NCI-H524 (cell line): ENCODE measurements at regions not wholly inside any gene's neighbourhood (a gene's known extent, or its start where the extent isn't known, plus 50 kb on each side); places are given as distances from the start of the nearest gene placed in this dataset.

Experiments used
- DNase-seq, 2 experiments: peaks; one replicate each; lab custom pipeline; 2025; lab: John Stamatoyannopoulos, UW

GRCh38 chr13:90070362-90070761, 1277.1 kb upstream of the MIR17HG start:
- DNase-seq, result no peak

GRCh38 chr13:90070837-90071525, 1276.5 kb upstream of the MIR17HG start:
- DNase-seq, result no peak

GRCh38 chr13:90084684-90085290, 1262.7 kb upstream of the MIR17HG start:
- no peak for DNase-seq

GRCh38 chr13:90089051-90089450, 1258.4 kb upstream of the MIR17HG start:
- DNase-seq, result no peak

- no peak for DNase-seq
These were observed 1255.9 kb upstream of the MIR17HG start for GRCh38 chr13:90091611-90092010.

- DNase-seq, result peak in 1 of 2 experiments; percentile 24
These were observed 1253.1 kb upstream of the MIR17HG start for GRCh38 chr13:90094357-90094756.

GRCh38 chr13:90098577-90098976, 1248.9 kb upstream of the MIR17HG start:
- DNase-seq, result no peak

GRCh38 chr13:90099847-90100246, 1247.6 kb upstream of the MIR17HG start:
- DNase-seq, result no peak

- DNase-seq, result peak; percentile 77 to 84
These were observed 1244.2 kb upstream of the MIR17HG start for GRCh38 chr13:90103099-90103784.

- no peak for DNase-seq
These were observed 1242.7 kb upstream of the MIR17HG start for GRCh38 chr13:90104764-90105163.

GRCh38 chr13:90105276-90105675, 1242.2 kb upstream of the MIR17HG start:
- no peak for DNase-seq

GRCh38 chr13:90105849-90106496, 1241.5 kb upstream of the MIR17HG start:
- DNase-seq, result peak in 1 of 2 experiments; percentile 10

- DNase-seq, result no peak
These were observed 1239.8 kb upstream of the MIR17HG start for GRCh38 chr13:90107661-90108060.

- no peak for DNase-seq
These were observed 1238.9 kb upstream of the MIR17HG start for GRCh38 chr13:90108547-90108946.

GRCh38 chr13:90116121-90116520, 1231.4 kb upstream of the MIR17HG start:
- DNase-seq, result no peak

- DNase-seq, result no peak
These were observed 1228.9 kb upstream of the MIR17HG start for GRCh38 chr13:90118467-90119071.

GRCh38 chr13:90120026-90120425, 1227.5 kb upstream of the MIR17HG start:
- DNase-seq, result peak in 1 of 2 experiments; percentile 59

- no peak for DNase-seq
These were observed 1225.7 kb upstream of the MIR17HG start for GRCh38 chr13:90121784-90122183.

GRCh38 chr13:90122531-90122930, 1225.0 kb upstream of the MIR17HG start:
- no peak for DNase-seq

GRCh38 chr13:90135558-90135957, 1211.9 kb upstream of the MIR17HG start:
- DNase-seq, result no peak

GRCh38 chr13:90142251-90142650, 1205.2 kb upstream of the MIR17HG start:
- no peak for DNase-seq

- DNase-seq, result no peak
These were observed 1193.1 kb upstream of the MIR17HG start for GRCh38 chr13:90154311-90154960.
